CD4-positive, alpha-beta T cell (primary cell): ENCODE measurements at regions not wholly inside any gene's neighbourhood (a gene's known extent, or its start where the extent isn't known, plus 50 kb on each side); places are given as distances from the start of the nearest gene placed in this dataset.
"Not testable (repeated sequence)": the region's sequence is repeated elsewhere in the genome, so short reads cannot be mapped to it uniquely, and the experiment has no call there.

Source experiments
- ATAC-seq: fragments of 200-7000 bp; cut with Tn5 transposase; one replicate; pipeline ENCODE4 v1.10.0; 2022; ENCODE audit warnings: mild to moderate bottlenecking; ENCODE audit not compliant: poor library complexity
- CTCF ChIA-PET: fragments of 350-600 bp; sonication (Branson Sonifier 250); formaldehyde crosslinking; loops from one replicate; lab custom pipeline; 2021; ENCODE audit warnings: antibody characterized with exemption, inconsistent platforms; lab: Charles Lee
- POLR2A ChIA-PET: fragments of 350-600 bp; sonication (Branson Sonifier 250); formaldehyde crosslinking; loops from one replicate; lab custom pipeline; 2021; ENCODE audit warnings: antibody characterized with exemption, inconsistent platforms; lab: Charles Lee
- DNase-seq, 14 experiments: peaks; one replicate each; pipeline ENCODE4 v3.0.0-alpha.2; 2013 to 2020; ENCODE audit warnings: mixed read lengths in 2 of 14
- H3K27ac ChIP-seq, 2 donors: one replicate each; pipeline versions ENCODE4 v1.5.1 to v1.7.0; 2013; ENCODE audit warnings: low read length in 2 of 2, low read depth in 1 of 2, mild to moderate bottlenecking in 1 of 2
- H3K27me3 ChIP-seq, 2 experiments: 1 replicate in 1 of 2; 2 replicates in 1 of 2; pipeline versions ENCODE4 v1.6.1 to v1.7.0; 2013; ENCODE audit warnings: low read length in 2 of 2, control low read depth in 1 of 2, mild to moderate bottlenecking in 1 of 2, moderate library complexity in 1 of 2; ENCODE audit not compliant: insufficient read depth in 2 of 2, control insufficient read depth in 1 of 2
- H3K36me3 ChIP-seq: one replicate; pipeline ENCODE4 v1.6.1; 2013; ENCODE audit warnings: low read length, control low read depth; ENCODE audit not compliant: insufficient read depth
- H3K4me1 ChIP-seq: one replicate; pipeline ENCODE4 v1.6.1; 2013; ENCODE audit warnings: low read length, control low read depth; ENCODE audit not compliant: insufficient read depth
- H3K4me3 ChIP-seq: one replicate; pipeline ENCODE4 v1.5.1; 2013; ENCODE audit warnings: mild to moderate bottlenecking, low read length, moderate library complexity
- H3K9me3 ChIP-seq, 2 experiments: 1 replicate in 1 of 2; 2 replicates in 1 of 2; pipeline versions ENCODE4 v1.6.1 to v1.7.0; 2013; ENCODE audit warnings: low read length in 2 of 2, mild to moderate bottlenecking in 2 of 2, control low read depth in 1 of 2, moderate library complexity in 1 of 2; ENCODE audit not compliant: control insufficient read depth in 1 of 2, insufficient read depth in 1 of 2
- H3K27ac Mint-ChIP-seq: one replicate; pipeline ENCODE4 v1.8.0; 2020; ENCODE audit warnings: mixed read lengths
- H3K27me3 Mint-ChIP-seq: one replicate; pipeline ENCODE4 v1.8.0; 2021; ENCODE audit warnings: mixed read lengths
- H3K36me3 Mint-ChIP-seq: one replicate; pipeline ENCODE4 v1.8.0; 2021; ENCODE audit warnings: low read depth, mixed read lengths
- H3K4me1 Mint-ChIP-seq: one replicate; pipeline ENCODE4 v1.8.0; 2021; ENCODE audit warnings: low read depth, mixed read lengths
- H3K4me3 Mint-ChIP-seq: one replicate; pipeline ENCODE4 v1.8.0; 2020; ENCODE audit warnings: mild to moderate bottlenecking, mixed read lengths
- H3K9me3 Mint-ChIP-seq: one replicate; pipeline ENCODE4 v1.8.0; 2020; ENCODE audit warnings: mixed read lengths
- CTCF ChIP-seq: fragments of 200-600 bp; IDR thresholded peaks from one replicate; pipeline ENCODE4 v1.8.0; 2022; ENCODE audit warnings: antibody characterized with exemption, mild to moderate bottlenecking
- intact Hi-C, 2 experiments: fragments of 100-400 bp; cut with DNase I in 1 of 2; cut with micrococcal nuclease in 1 of 2; formaldehyde crosslinking; loops; one replicate each; pipeline versions ENCODE4 v1.15.1 to v1.9.0; 2023 to 2025; cut with DNase I, micrococcal nuclease

GRCh38 chr5:24163091-24163490 is 481.7 kb downstream of the CDH10 start:
- CTCF ChIA-PET: no interaction called here
- no peak for TF ChIP-seq CTCF
- no peaks in the 10 kb centered on the region for H3K27me3 ChIP-seq
- intact Hi-C loops: no loop called here
- Mint-ChIP-seq H3K4me1 (no peaks in the 10 kb centered on the region), H3K36me3 (no peaks in the 10 kb centered on the region), H3K27ac (no peak overlapping the region), H3K4me3 (no peak overlapping the region), H3K27me3 (no peaks in the 10 kb centered on the region), H3K9me3 (peaks cover 5% of the 10 kb centered on the region)
- no peak for ATAC-seq
- POLR2A ChIA-PET: no interaction called here
- no peak for DNase-seq
- H3K4me3 ChIP-seq: no peak overlapping the region
- H3K27ac ChIP-seq: no peak overlapping the region
- H3K9me3 ChIP-seq: peaks cover 0 to 3% of the 10 kb centered on the region in 2 experiments
- H3K36me3 ChIP-seq: no peaks in the 10 kb centered on the region
- H3K4me1 ChIP-seq: no peaks in the 10 kb centered on the region

GRCh38 chr5:24167806-24168205 is 477.0 kb downstream of the CDH10 start:
- POLR2A ChIA-PET: no interaction called here
- ATAC-seq: no peak
- H3K27ac Mint-ChIP-seq: no peak overlapping the region

GRCh38 chr5:24170026-24170425 is 474.8 kb downstream of the CDH10 start:
- Mint-ChIP-seq H3K27me3 (no peaks in the 10 kb centered on the region), H3K4me1 (no peaks in the 10 kb centered on the region), H3K4me3 (no peak overlapping the region), H3K9me3 (peaks cover 10% of the 10 kb centered on the region), H3K36me3 (no peaks in the 10 kb centered on the region), H3K27ac (no peak overlapping the region)
- intact Hi-C loops: no loop called here
- POLR2A ChIA-PET: no interaction called here
- no peaks in the 10 kb centered on the region for H3K4me1 ChIP-seq
- CTCF ChIA-PET: no interaction called here
- H3K27ac ChIP-seq: no peak overlapping the region
- TF ChIP-seq CTCF: no peak
- H3K4me3 ChIP-seq: no peak overlapping the region
- no peak for ATAC-seq
- no peaks in the 10 kb centered on the region for H3K36me3 ChIP-seq
- H3K27me3 ChIP-seq: no peaks in the 10 kb centered on the region
- no peak for DNase-seq
- peaks cover 0 to 4% of the 10 kb centered on the region in 2 experiments for H3K9me3 ChIP-seq

More at GRCh38 chr5:24167806-24168205, 477.0 kb downstream of the CDH10 start:
- Histone ChIP-seq H3K27ac (no peak overlapping the region), H3K4me3 (no peak overlapping the region), H3K9me3 (peaks cover 0 to 7% of the 10 kb centered on the region in 2 experiments), H3K36me3 (no peaks in the 10 kb centered on the region), H3K4me1 (no peaks in the 10 kb centered on the region), H3K27me3 (no peaks in the 10 kb centered on the region)
- Mint-ChIP-seq H3K9me3 (peaks cover 8% of the 10 kb centered on the region), H3K4me1 (no peaks in the 10 kb centered on the region), H3K27me3 (no peaks in the 10 kb centered on the region), H3K4me3 (no peak overlapping the region), H3K36me3 (no peaks in the 10 kb centered on the region)
- intact Hi-C loops: no loop called here
- DNase-seq: no peak
- CTCF ChIA-PET: no interaction called here
- TF ChIP-seq CTCF: no peak

- H3K27me3 Mint-ChIP-seq, H3K27ac Mint-ChIP-seq, POLR2A ChIA-PET, intact Hi-C loops, H3K27me3 ChIP-seq, ATAC-seq, H3K4me1 ChIP-seq, H3K36me3 Mint-ChIP-seq, H3K9me3 ChIP-seq, H3K27ac ChIP-seq, DNase-seq, H3K4me1 Mint-ChIP-seq, H3K4me3 Mint-ChIP-seq, CTCF ChIA-PET, H3K36me3 ChIP-seq, H3K4me3 ChIP-seq: not testable (repeated sequence)
- H3K9me3 Mint-ChIP-seq: peaks cover 10% of the 10 kb centered on the region
These were observed 473.8 kb downstream of the CDH10 start for GRCh38 chr5:24170930-24171329.
